ENCODE measurements at regions not wholly inside any gene's neighbourhood (a gene's known extent, or its start where the extent isn't known, plus 50 kb on each side); places are given as distances from the start of the nearest gene placed in this dataset.

- FAIRE-seq, result no peak
Observed at GRCh38 chr1:88541596-88541995, 142.5 kb upstream of the PKN2 start.

GRCh38 chr1:88544195-88544594 is 139.9 kb upstream of the PKN2 start:
- no peak for TF ChIP-seq CTCF (IDR thresholded peaks at IDR 0.05; ENCODE audit: borderline replicate concordance, extremely low read depth, insufficient read depth)
- Histone ChIP-seq H3K4me1 (ENCODE audit: control insufficient read depth in 2 of 3, insufficient read depth in 2 of 3, low read depth in 1 of 3, low read length in 3 of 3) (no peaks in the 10 kb centered on the region), H3K9ac (ENCODE audit: low read length in 3 of 3) (no peak overlapping the region), H3K4me3 (ENCODE audit: low read length in 3 of 3) (no peak overlapping the region), H3K27ac (ENCODE audit: low read depth in 2 of 2, low read length in 2 of 2) (no peak overlapping the region), H3K36me3 (ENCODE audit: control insufficient read depth in 2 of 3, insufficient read depth in 3 of 3, low read length in 3 of 3) (no peaks in the 10 kb centered on the region), H3K9me3 (ENCODE audit: control insufficient read depth in 2 of 3, insufficient read depth in 1 of 3, low read length in 3 of 3) (no peaks in the 10 kb centered on the region), H3K27me3 (ENCODE audit: control insufficient read depth, insufficient read depth, low read length) (no peaks in the 10 kb centered on the region)
- no peak for DNase-seq
- intact Hi-C loops (cut with DNase I), result no loop called here
- FAIRE-seq, result no peak

More at GRCh38 chr1:88541596-88541995, 142.5 kb upstream of the PKN2 start:
- Histone ChIP-seq H3K4me3 (ENCODE audit: low read length in 3 of 3) (no peak overlapping the region), H3K4me1 (ENCODE audit: control insufficient read depth in 2 of 3, insufficient read depth in 2 of 3, low read depth in 1 of 3, low read length in 3 of 3) (no peaks in the 10 kb centered on the region), H3K27me3 (ENCODE audit: control insufficient read depth, insufficient read depth, low read length) (no peaks in the 10 kb centered on the region), H3K9ac (ENCODE audit: low read length in 3 of 3) (no peak overlapping the region), H3K36me3 (ENCODE audit: control insufficient read depth in 2 of 3, insufficient read depth in 3 of 3, low read length in 3 of 3) (no peaks in the 10 kb centered on the region), H3K9me3 (ENCODE audit: control insufficient read depth in 2 of 3, insufficient read depth in 1 of 3, low read length in 3 of 3) (no peaks in the 10 kb centered on the region), H3K27ac (ENCODE audit: low read depth in 2 of 2, low read length in 2 of 2) (no peak overlapping the region)
- no peak for TF ChIP-seq CTCF (IDR thresholded peaks at IDR 0.05; ENCODE audit: borderline replicate concordance, extremely low read depth, insufficient read depth)
- DNase-seq, result no peak
- intact Hi-C loops (cut with DNase I), result no loop called here

- no peaks in the 10 kb centered on the region for H3K9me3 ChIP-seq (ENCODE audit: control insufficient read depth in 2 of 3, insufficient read depth in 1 of 3, low read length in 3 of 3)
- H3K27ac ChIP-seq (ENCODE audit: low read depth in 2 of 2, low read length in 2 of 2), result no peak overlapping the region
- no peaks in the 10 kb centered on the region for H3K4me1 ChIP-seq (ENCODE audit: control insufficient read depth in 2 of 3, insufficient read depth in 2 of 3, low read depth in 1 of 3, low read length in 3 of 3)
- no peak overlapping the region for H3K4me3 ChIP-seq (ENCODE audit: low read length in 3 of 3)
- no peaks in the 10 kb centered on the region for H3K27me3 ChIP-seq (ENCODE audit: control insufficient read depth, insufficient read depth, low read length)
- H3K36me3 ChIP-seq (ENCODE audit: control insufficient read depth in 2 of 3, insufficient read depth in 3 of 3, low read length in 3 of 3), result no peaks in the 10 kb centered on the region
- DNase-seq, result peak in 1 of 5 donors; percentile 44
- H3K9ac ChIP-seq (ENCODE audit: low read length in 3 of 3), result no peak overlapping the region
- no peak for FAIRE-seq
- intact Hi-C loops (cut with DNase I), result no loop called here
- TF ChIP-seq CTCF (IDR thresholded peaks at IDR 0.05; ENCODE audit: borderline replicate concordance, extremely low read depth, insufficient read depth), result no peak
Observed at GRCh38 chr1:88549536-88549935, 134.5 kb upstream of the PKN2 start.

GRCh38 chr1:88552226-88552625 is 131.8 kb upstream of the PKN2 start:
- TF ChIP-seq CTCF (IDR thresholded peaks at IDR 0.05; ENCODE audit: borderline replicate concordance, extremely low read depth, insufficient read depth), result no peak
- Histone ChIP-seq H3K4me3 (ENCODE audit: low read length in 3 of 3) (no peak overlapping the region), H3K9me3 (ENCODE audit: control insufficient read depth in 2 of 3, insufficient read depth in 1 of 3, low read length in 3 of 3) (no peaks in the 10 kb centered on the region), H3K27ac (ENCODE audit: low read depth in 2 of 2, low read length in 2 of 2) (no peak overlapping the region), H3K9ac (ENCODE audit: low read length in 3 of 3) (no peak overlapping the region), H3K36me3 (ENCODE audit: control insufficient read depth in 2 of 3, insufficient read depth in 3 of 3, low read length in 3 of 3) (no peaks in the 10 kb centered on the region), H3K4me1 (ENCODE audit: control insufficient read depth in 2 of 3, insufficient read depth in 2 of 3, low read depth in 1 of 3, low read length in 3 of 3) (no peaks in the 10 kb centered on the region), H3K27me3 (ENCODE audit: control insufficient read depth, insufficient read depth, low read length) (no peaks in the 10 kb centered on the region)
- DNase-seq (no peak), FAIRE-seq (no peak)
- intact Hi-C loops (cut with DNase I), result no loop called here
